HepG2 (cell line): ENCODE measurements at regions not wholly inside any gene's neighbourhood (a gene's known extent, or its start where the extent isn't known, plus 50 kb on each side); places are given as distances from the start of the nearest gene placed in this dataset.
A peak's percentile ranks its signal among the peaks of the same experiment; 100 is the strongest.

Experiments used
- EEA1 ChIP-seq: sonication (generic); formaldehyde crosslinking; IDR thresholded peaks from 2 replicates; pipeline ENCODE4 v1.5.1; 2020; ENCODE audit warnings: mild to moderate bottlenecking, missing genetic modification reagents, borderline replicate concordance
- HNRNPK ChIP-seq: fragments of 200-400 bp; formaldehyde crosslinking; IDR thresholded peaks from 2 replicates; pipeline ENCODE4 v1.6.1; 2018; ENCODE audit warnings: low read length, low read depth, moderate library complexity, mild to moderate bottlenecking; ENCODE audit not compliant: poor library complexity, severe bottlenecking
- NR3C1 ChIP-seq: sonication (generic); formaldehyde crosslinking; IDR thresholded peaks from 2 replicates; pipeline ENCODE4 v1.4.0; 2020; ENCODE audit warnings: missing genetic modification reagents
- SPEN ChIP-seq: sonication (generic); formaldehyde crosslinking; IDR thresholded peaks from 2 replicates; pipeline ENCODE4 v1.5.1; 2020; ENCODE audit warnings: low read depth, mild to moderate bottlenecking, missing genetic modification reagents
- ZEB1 ChIP-seq: IDR thresholded peaks from 2 replicates; pipeline ENCODE4 v1.6.1; 2012; ENCODE audit warnings: mild to moderate bottlenecking, low read depth, inconsistent platforms; ENCODE audit not compliant: insufficient replicate concordance
- ZNF282 ChIP-seq: fragments of 450-650 bp; IDR thresholded peaks from 2 replicates; pipeline ENCODE4 v1.6.1; 2018; ENCODE audit not compliant: partially characterized antibody
- ZNF44 ChIP-seq: sonication (generic); formaldehyde crosslinking; IDR thresholded peaks from 2 replicates; pipeline ENCODE4 v1.5.1; 2020; ENCODE audit warnings: mild to moderate bottlenecking, missing genetic modification reagents
- TF ChIP-seq, protein P1 (sequence below): sonication (generic); formaldehyde crosslinking; IDR thresholded peaks from 2 replicates; pipeline ENCODE4 v1.4.0; 2020; ENCODE audit warnings: missing genetic modification reagents, borderline replicate concordance
- TF ChIP-seq, protein P2 (sequence below): sonication (generic); formaldehyde crosslinking; IDR thresholded peaks from 2 replicates; pipeline ENCODE4 v1.5.0; 2020; ENCODE audit warnings: mild to moderate bottlenecking, missing genetic modification reagents, borderline replicate concordance
- TF ChIP-seq, protein P3 (sequence below): sonication (generic); formaldehyde crosslinking; IDR thresholded peaks from 2 replicates; pipeline ENCODE4 v1.4.0; 2020; ENCODE audit warnings: missing genetic modification reagents, mild to moderate bottlenecking, borderline replicate concordance
- TF ChIP-seq, protein P4 (sequence below): sonication (generic); formaldehyde crosslinking; IDR thresholded peaks from 2 replicates; pipeline ENCODE4 v1.4.0; 2020; ENCODE audit warnings: mild to moderate bottlenecking, low read depth, missing genetic modification reagents

DNA sequence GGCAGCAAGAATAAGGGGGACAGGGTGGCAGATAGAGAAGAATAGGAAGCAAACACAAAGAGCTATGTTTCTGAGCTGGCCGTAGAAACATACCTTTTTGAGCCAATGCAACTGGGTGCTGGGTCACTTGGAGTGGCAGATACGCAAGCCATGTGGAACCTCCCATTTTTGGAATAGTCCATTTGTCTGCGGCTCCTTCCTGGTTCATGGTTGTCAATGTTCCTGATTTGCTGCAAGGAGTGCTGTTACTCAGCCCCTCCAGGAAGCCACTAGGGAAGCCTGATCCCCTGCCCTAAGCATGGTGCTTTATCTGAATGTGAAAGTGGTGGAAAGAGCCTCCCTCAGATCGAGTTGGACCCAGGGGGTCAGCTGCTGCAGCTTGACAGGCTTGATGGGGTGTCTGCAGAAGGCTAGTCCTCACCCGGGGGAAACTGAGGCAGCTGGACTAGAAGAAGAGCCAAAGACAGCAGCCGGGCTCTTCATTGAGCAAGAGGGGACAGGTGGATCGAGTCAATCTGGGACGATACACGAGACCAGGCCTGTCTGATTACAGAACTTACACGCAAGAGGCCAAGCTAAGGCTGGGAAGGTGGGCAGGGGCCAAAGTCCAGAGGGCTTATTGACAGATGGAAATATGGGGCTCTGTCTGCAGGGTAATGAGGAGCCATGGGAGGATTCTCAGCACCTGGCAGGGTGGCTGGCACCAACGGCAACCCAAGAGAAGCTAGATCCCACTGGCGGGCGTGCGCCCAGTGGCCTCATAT lies 57.4 kb upstream of the CTNNBL1 start (continued):
- TF ChIP-seq, protein P1, sequence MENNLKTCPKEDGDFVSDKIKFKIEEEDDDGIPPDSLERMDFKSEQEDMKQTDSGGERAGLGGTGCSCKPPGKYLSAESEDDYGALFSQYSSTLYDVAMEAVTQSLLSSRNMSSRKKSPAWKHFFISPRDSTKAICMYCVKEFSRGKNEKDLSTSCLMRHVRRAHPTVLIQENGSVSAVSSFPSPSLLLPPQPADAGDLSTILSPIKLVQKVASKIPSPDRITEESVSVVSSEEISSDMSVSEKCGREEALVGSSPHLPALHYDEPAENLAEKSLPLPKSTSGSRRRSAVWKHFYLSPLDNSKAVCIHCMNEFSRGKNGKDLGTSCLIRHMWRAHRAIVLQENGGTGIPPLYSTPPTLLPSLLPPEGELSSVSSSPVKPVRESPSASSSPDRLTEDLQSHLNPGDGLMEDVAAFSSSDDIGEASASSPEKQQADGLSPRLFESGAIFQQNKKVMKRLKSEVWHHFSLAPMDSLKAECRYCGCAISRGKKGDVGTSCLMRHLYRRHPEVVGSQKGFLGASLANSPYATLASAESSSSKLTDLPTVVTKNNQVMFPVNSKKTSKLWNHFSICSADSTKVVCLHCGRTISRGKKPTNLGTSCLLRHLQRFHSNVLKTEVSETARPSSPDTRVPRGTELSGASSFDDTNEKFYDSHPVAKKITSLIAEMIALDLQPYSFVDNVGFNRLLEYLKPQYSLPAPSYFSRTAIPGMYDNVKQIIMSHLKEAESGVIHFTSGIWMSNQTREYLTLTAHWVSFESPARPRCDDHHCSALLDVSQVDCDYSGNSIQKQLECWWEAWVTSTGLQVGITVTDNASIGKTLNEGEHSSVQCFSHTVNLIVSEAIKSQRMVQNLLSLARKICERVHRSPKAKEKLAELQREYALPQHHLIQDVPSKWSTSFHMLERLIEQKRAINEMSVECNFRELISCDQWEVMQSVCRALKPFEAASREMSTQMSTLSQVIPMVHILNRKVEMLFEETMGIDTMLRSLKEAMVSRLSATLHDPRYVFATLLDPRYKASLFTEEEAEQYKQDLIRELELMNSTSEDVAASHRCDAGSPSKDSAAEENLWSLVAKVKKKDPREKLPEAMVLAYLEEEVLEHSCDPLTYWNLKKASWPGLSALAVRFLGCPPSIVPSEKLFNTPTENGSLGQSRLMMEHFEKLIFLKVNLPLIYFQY (CRISPR knock-in tag) = no peak; the same call in 1 of the 2 replicates
- TF ChIP-seq ZNF44 (CRISPR knock-in tag) (0 out of 2 replicates have a peak, but pooled peaks have one; percentile 54), ZEB1 (no peak), NR3C1 (CRISPR knock-in tag) (no peak), ZNF282 (no peak), HNRNPK (no peak), EEA1 (CRISPR knock-in tag) (no peak; the same call in 1 of the 2 replicates), SPEN (0 out of 2 replicates have a peak, but pooled peaks have one; percentile 27)
- TF ChIP-seq, protein P2, sequence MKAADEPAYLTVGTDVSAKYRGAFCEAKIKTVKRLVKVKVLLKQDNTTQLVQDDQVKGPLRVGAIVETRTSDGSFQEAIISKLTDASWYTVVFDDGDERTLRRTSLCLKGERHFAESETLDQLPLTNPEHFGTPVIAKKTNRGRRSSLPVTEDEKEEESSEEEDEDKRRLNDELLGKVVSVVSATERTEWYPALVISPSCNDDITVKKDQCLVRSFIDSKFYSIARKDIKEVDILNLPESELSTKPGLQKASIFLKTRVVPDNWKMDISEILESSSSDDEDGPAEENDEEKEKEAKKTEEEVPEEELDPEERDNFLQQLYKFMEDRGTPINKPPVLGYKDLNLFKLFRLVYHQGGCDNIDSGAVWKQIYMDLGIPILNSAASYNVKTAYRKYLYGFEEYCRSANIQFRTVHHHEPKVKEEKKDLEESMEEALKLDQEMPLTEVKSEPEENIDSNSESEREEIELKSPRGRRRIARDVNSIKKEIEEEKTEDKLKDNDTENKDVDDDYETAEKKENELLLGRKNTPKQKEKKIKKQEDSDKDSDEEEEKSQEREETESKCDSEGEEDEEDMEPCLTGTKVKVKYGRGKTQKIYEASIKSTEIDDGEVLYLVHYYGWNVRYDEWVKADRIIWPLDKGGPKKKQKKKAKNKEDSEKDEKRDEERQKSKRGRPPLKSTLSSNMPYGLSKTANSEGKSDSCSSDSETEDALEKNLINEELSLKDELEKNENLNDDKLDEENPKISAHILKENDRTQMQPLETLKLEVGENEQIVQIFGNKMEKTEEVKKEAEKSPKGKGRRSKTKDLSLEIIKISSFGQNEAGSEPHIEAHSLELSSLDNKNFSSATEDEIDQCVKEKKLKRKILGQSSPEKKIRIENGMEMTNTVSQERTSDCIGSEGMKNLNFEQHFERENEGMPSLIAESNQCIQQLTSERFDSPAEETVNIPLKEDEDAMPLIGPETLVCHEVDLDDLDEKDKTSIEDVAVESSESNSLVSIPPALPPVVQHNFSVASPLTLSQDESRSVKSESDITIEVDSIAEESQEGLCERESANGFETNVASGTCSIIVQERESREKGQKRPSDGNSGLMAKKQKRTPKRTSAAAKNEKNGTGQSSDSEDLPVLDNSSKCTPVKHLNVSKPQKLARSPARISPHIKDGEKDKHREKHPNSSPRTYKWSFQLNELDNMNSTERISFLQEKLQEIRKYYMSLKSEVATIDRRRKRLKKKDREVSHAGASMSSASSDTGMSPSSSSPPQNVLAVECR (CRISPR knock-in tag) = peak; percentile 55
- TF ChIP-seq, protein P3, sequence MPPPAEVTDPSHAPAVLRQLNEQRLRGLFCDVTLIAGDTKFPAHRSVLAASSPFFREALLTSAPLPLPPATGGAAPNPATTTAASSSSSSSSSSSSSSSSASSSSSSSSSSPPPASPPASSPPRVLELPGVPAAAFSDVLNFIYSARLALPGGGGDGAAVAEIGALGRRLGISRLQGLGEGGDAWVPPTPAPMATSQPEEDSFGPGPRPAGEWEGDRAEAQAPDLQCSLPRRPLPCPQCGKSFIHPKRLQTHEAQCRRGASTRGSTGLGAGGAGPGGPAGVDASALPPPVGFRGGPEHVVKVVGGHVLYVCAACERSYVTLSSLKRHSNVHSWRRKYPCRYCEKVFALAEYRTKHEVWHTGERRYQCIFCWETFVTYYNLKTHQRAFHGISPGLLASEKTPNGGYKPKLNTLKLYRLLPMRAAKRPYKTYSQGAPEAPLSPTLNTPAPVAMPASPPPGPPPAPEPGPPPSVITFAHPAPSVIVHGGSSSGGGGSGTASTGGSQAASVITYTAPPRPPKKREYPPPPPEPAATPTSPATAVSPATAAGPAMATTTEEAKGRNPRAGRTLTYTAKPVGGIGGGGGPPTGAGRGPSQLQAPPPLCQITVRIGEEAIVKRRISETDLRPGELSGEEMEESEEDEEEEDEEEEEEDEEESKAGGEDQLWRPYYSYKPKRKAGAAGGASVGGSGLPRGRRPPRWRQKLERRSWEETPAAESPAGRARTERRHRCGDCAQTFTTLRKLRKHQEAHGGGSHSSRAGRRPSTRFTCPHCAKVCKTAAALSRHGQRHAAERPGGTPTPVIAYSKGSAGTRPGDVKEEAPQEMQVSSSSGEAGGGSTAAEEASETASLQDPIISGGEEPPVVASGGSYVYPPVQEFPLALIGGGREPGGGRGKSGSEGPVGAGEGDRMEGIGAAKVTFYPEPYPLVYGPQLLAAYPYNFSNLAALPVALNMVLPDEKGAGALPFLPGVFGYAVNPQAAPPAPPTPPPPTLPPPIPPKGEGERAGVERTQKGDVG (CRISPR knock-in tag) = no peak
- TF ChIP-seq, protein P4, sequence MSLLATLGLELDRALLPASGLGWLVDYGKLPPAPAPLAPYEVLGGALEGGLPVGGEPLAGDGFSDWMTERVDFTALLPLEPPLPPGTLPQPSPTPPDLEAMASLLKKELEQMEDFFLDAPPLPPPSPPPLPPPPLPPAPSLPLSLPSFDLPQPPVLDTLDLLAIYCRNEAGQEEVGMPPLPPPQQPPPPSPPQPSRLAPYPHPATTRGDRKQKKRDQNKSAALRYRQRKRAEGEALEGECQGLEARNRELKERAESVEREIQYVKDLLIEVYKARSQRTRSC (CRISPR knock-in tag) = no peak
